GM12874 (cell line): ENCODE measurements at regions not wholly inside any gene's neighbourhood (a gene's known extent, or its start where the extent isn't known, plus 50 kb on each side); places are given as distances from the start of the nearest gene placed in this dataset.

Experiments
- CTCF ChIP-seq: IDR thresholded peaks from 2 replicates; pipeline ENCODE4 v1.5.1; 2011; ENCODE audit warnings: low read depth, mild to moderate bottlenecking, control low read depth, low read length, moderate library complexity; ENCODE audit not compliant: insufficient read depth

GRCh38 chr2:31813016-31813415, 197.8 kb downstream of the MEMO1 start:
- no peak for TF ChIP-seq CTCF

- no peak for TF ChIP-seq CTCF
These were observed 198.6 kb downstream of the MEMO1 start for GRCh38 chr2:31812051-31812798.

GRCh38 chr2:31811482-31811881, 199.3 kb downstream of the MEMO1 start:
- no peak for TF ChIP-seq CTCF

- no peak for TF ChIP-seq CTCF
These were observed 200.4 kb downstream of the MEMO1 start for GRCh38 chr2:31810200-31810917.

GRCh38 chr2:31805688-31806087, 205.1 kb downstream of the MEMO1 start:
- no peak for TF ChIP-seq CTCF

- TF ChIP-seq CTCF, result no peak
These were observed 208.1 kb downstream of the MEMO1 start for GRCh38 chr2:31802711-31803110.

GRCh38 chr2:31788273-31788672, 207.5 kb upstream of the SRD5A2 start:
- TF ChIP-seq CTCF, result no peak
